ENCODE measurements at regions not wholly inside any gene's neighbourhood (a gene's known extent, or its start where the extent isn't known, plus 50 kb on each side); places are given as distances from the start of the nearest gene placed in this dataset.
A peak's percentile ranks its signal among the peaks of the same experiment; 100 is the strongest.

GRCh38 chr15:39327005-39327730, 253.7 kb upstream of the THBS1 start:
- intact Hi-C loops (cut with DNase I) = no loop called here
- no peak for DNase-seq

- peak in 1 of 10 donors; percentile 13 for DNase-seq
These were observed 250.8 kb upstream of the THBS1 start for GRCh38 chr15:39330061-39330460.

GRCh38 chr15:39331584-39331983, 249.3 kb upstream of the THBS1 start:
- intact Hi-C loops (cut with DNase I) = no loop called here
- no peak for DNase-seq

More at GRCh38 chr15:39330061-39330460, 250.8 kb upstream of the THBS1 start:
- intact Hi-C loops (cut with DNase I) = no loop called here

GRCh38 chr15:39332846-39333245, 248.0 kb upstream of the THBS1 start:
- DNase-seq = no peak
- intact Hi-C loops (cut with DNase I) = no loop called here

- intact Hi-C loops (cut with DNase I) = no loop called here
- no peak for DNase-seq
These were observed 247.5 kb upstream of the THBS1 start for GRCh38 chr15:39333393-39333792.

GRCh38 chr15:39333896-39334295, 247.0 kb upstream of the THBS1 start:
- intact Hi-C loops (cut with DNase I) = no loop called here
- DNase-seq = no peak

GRCh38 chr15:39336926-39337325, 244.0 kb upstream of the THBS1 start:
- intact Hi-C loops (cut with DNase I) = no loop called here

GRCh38 chr15:39338251-39338650, 242.6 kb upstream of the THBS1 start:
- DNase-seq = no peak
- intact Hi-C loops (cut with DNase I) = no loop called here

More at GRCh38 chr15:39336926-39337325, 244.0 kb upstream of the THBS1 start:
- no peak for DNase-seq

- no peak for DNase-seq
These were observed 239.8 kb upstream of the THBS1 start for GRCh38 chr15:39340903-39341645.

GRCh38 chr15:39344662-39345141, 236.2 kb upstream of the THBS1 start:
- intact Hi-C loops (cut with DNase I) = no loop called here

More at GRCh38 chr15:39340903-39341645, 239.8 kb upstream of the THBS1 start:
- intact Hi-C loops (cut with DNase I) = no loop called here

GRCh38 chr15:39345176-39345575, 235.7 kb upstream of the THBS1 start:
- no peak for DNase-seq
- intact Hi-C loops (cut with DNase I) = no loop called here

More at GRCh38 chr15:39344662-39345141, 236.2 kb upstream of the THBS1 start:
- no peak for DNase-seq

- intact Hi-C loops (cut with DNase I) = no loop called here
These were observed 233.4 kb upstream of the THBS1 start for GRCh38 chr15:39347453-39347852.

GRCh38 chr15:39350785-39351184, 230.1 kb upstream of the THBS1 start:
- intact Hi-C loops (cut with DNase I) = no loop called here
- no peak for DNase-seq

More at GRCh38 chr15:39347453-39347852, 233.4 kb upstream of the THBS1 start:
- DNase-seq = no peak

- intact Hi-C loops (cut with DNase I) = no loop called here
- no peak for DNase-seq
These were observed 226.7 kb upstream of the THBS1 start for GRCh38 chr15:39354189-39354588.

- intact Hi-C loops (cut with DNase I) = no loop called here
- DNase-seq = no peak
These were observed 223.2 kb upstream of the THBS1 start for GRCh38 chr15:39357480-39358268.

- DNase-seq = no peak
- intact Hi-C loops (cut with DNase I) = no loop called here
These were observed 222.3 kb upstream of the THBS1 start for GRCh38 chr15:39358441-39359041.

GRCh38 chr15:39359771-39360170, 221.1 kb upstream of the THBS1 start:
- DNase-seq = peak in 1 of 10 donors; percentile 61
- intact Hi-C loops (cut with DNase I) = no loop called here

GRCh38 chr15:39360452-39360851, 220.4 kb upstream of the THBS1 start:
- intact Hi-C loops (cut with DNase I) = no loop called here
- no peak for DNase-seq

- intact Hi-C loops (cut with DNase I) = no loop called here
- no peak for DNase-seq
These were observed 219.4 kb upstream of the THBS1 start for GRCh38 chr15:39361497-39361896.

GRCh38 chr15:39362821-39363561, 217.9 kb upstream of the THBS1 start:
- intact Hi-C loops (cut with DNase I) = no loop called here
- DNase-seq = no peak

All from posterior cingulate gyrus (tissue), 11 donors.